ENCODE measurements at regions not wholly inside any gene's neighbourhood (a gene's known extent, or its start where the extent isn't known, plus 50 kb on each side); places are given as distances from the start of the nearest gene placed in this dataset.

DNA sequence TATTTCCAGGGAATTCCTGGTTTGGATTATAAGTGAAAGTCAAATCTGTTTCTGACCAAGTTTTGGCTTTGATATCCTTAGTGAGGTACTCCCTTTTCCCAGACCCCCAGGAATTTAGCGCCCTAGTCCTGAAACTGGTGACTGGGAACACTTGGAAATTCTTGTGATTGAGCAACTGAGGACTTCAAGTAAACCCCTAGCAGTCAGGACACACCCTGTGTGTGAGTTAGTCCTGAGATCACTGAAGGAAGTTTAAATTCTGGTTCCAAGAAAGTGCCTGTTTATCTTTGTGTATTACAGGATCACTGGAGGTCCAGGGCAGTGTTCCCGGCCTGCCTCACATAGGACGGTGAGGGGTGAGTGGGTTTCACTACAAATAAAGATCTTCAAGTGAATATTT lies 95.1 kb upstream of the F3 start:
- DNase-seq (ENCODE audit: low read depth) = peak; percentile 86
- no peak for TF ChIP-seq CTCF (IDR thresholded peaks at IDR 0.05; ENCODE audit: insufficient read depth, low read length)
- H3K4me3 ChIP-seq (ENCODE audit: low read depth, low read length) = no peak overlapping the region

DNA sequence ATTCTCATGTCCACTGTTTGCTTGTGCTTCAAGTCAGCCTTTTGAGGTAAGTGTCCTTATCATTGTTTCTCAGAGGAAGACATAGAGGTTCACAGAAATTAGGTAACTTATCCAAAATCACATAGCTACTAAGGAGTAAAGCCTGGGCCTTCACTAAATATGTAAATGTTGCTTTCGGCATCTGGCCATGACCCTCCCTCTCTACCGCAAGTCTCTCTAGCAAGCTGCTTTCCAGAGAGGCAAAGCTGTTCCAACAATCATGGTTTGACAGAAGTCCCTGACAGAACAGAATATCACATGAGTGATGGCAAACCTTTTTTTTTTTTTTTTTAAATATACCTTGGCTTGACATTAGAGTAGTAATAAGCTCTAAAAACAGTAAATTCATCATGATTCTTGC lies 94.5 kb upstream of the F3 start:
- DNase-seq (ENCODE audit: low read depth) = no peak
- no peak overlapping the region for H3K4me3 ChIP-seq (ENCODE audit: low read depth, low read length)
- TF ChIP-seq CTCF (IDR thresholded peaks at IDR 0.05; ENCODE audit: insufficient read depth, low read length) = no peak

DNA sequence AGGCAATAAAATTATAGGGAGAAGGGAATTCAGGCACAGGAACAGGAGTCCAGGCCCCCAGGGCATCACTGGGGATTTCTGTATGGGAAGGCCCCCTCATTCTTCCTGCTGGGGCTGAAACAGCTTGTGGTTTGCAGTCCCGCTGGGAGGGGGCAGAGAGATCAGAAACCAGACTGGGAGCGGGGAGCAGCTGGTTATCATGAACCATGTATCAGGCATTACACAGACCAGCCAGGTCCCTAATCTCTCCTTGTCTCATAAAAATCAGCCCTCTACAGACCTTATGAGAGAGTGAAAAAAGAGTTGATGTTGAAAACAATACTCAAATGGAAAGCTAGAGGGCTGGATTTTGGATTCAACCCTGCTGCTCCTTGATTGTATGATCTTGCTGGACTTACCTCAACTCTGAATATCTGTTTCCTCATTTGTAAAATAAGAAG lies 93.4 kb upstream of the F3 start:
- TF ChIP-seq CTCF (IDR thresholded peaks at IDR 0.05; ENCODE audit: insufficient read depth, low read length) = peak; percentile 25
- H3K4me3 ChIP-seq (ENCODE audit: low read depth, low read length) = no peak overlapping the region
- no peak for DNase-seq (ENCODE audit: low read depth)

- no peak for TF ChIP-seq CTCF (IDR thresholded peaks at IDR 0.05; ENCODE audit: insufficient read depth, low read length)
- no peak overlapping the region for H3K4me3 ChIP-seq (ENCODE audit: low read depth, low read length)
- no peak for DNase-seq (ENCODE audit: low read depth)
Measured at GRCh38 chr1:94633051-94633450, 91.5 kb upstream of the F3 start.

DNA sequence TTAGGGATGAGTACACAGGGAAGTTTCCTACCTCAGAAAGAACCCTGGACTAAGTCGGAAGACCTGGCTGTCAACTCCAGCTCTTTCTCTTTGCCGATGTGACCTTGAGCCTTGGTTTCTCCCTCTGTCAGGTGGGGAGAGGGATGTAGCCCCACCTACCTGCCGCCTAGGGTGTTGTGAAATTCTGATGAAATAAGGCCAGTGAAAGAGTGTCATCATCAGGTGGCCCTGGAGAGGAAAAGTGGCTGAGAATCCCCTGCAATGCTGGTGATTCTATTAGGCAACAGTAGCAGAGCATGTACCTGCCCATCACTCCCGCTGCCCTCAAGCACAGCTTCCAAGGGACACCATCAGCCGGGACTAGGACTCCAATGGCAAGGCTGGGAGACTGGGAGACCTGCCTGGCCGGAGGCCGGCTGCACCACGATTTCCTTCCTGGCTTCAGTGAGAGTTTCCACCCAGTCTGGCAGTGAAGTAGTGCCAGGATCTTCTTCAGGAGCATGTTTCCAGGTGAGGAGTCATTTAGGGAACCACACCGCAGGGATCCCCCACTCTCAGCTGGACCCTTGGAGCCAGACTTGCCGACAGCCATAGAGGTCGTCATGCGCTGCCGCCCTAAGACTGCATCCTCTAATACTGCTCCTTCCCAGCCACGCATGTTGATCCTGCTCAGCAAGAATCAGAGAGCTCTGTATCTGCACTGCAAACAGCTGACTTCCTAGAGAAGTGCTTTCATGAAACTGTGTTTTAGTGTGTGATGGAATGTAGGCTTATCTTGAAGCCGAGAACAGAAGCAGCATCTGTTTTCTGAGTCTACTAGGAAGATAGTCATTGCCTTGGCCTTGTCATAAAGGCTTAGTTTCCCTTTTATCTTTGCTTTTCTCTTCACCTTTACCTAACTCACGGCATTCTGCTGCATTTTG lies 88.0 kb upstream of the F3 start:
- H3K4me3 ChIP-seq (ENCODE audit: low read depth, low read length) = no peak overlapping the region
- DNase-seq (ENCODE audit: low read depth) = no peak
- TF ChIP-seq CTCF (IDR thresholded peaks at IDR 0.05; ENCODE audit: insufficient read depth, low read length) = no peak

- TF ChIP-seq CTCF (IDR thresholded peaks at IDR 0.05; ENCODE audit: insufficient read depth, low read length) = no peak
- no peak overlapping the region for H3K4me3 ChIP-seq (ENCODE audit: low read depth, low read length)
- no peak for DNase-seq (ENCODE audit: low read depth)
Measured at GRCh38 chr1:94628499-94628843, 86.9 kb upstream of the F3 start.

Data from fibroblast of the aortic adventitia (primary cell).